Astrocyte (in vitro differentiated cells and primary cell): ENCODE measurements at regions not wholly inside any gene's neighbourhood (a gene's known extent, or its start where the extent isn't known, plus 50 kb on each side); places are given as distances from the start of the nearest gene placed in this dataset.

Experiments
- EZH2 ChIP-seq: IDR thresholded peaks from 2 replicates; pipeline ENCODE4 v1.6.1; 2012; ENCODE audit warnings: mild to moderate bottlenecking, low read length, inconsistent platforms; ENCODE audit not compliant: insufficient read depth
- TF ChIP-seq, protein P1 (sequence below): IDR thresholded peaks from 2 replicates; pipeline ENCODE4 v1.5.1; 2011; ENCODE audit warnings: low read depth, mild to moderate bottlenecking, inconsistent platforms, low read length, moderate library complexity; ENCODE audit not compliant: insufficient read depth

DNA sequence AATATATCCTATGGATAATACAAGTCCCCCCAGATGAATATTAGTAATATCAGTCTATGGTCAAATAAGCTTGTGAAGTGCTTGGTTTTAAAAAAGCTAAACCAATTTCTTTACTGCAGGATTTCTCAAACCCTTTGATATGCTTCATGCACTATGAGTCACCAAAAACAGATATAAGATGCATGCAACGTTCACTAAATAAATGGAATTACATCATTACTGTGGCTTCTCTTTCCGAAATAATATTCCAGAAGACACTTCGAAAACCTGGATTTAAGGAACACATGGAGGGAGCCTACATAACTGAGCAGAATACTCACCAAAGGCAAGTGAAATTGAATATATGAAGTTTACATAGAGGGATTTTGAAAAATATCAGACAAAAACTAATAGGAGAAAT, 126.3 kb upstream of the ABI3BP start:
- TF ChIP-seq, protein P1, sequence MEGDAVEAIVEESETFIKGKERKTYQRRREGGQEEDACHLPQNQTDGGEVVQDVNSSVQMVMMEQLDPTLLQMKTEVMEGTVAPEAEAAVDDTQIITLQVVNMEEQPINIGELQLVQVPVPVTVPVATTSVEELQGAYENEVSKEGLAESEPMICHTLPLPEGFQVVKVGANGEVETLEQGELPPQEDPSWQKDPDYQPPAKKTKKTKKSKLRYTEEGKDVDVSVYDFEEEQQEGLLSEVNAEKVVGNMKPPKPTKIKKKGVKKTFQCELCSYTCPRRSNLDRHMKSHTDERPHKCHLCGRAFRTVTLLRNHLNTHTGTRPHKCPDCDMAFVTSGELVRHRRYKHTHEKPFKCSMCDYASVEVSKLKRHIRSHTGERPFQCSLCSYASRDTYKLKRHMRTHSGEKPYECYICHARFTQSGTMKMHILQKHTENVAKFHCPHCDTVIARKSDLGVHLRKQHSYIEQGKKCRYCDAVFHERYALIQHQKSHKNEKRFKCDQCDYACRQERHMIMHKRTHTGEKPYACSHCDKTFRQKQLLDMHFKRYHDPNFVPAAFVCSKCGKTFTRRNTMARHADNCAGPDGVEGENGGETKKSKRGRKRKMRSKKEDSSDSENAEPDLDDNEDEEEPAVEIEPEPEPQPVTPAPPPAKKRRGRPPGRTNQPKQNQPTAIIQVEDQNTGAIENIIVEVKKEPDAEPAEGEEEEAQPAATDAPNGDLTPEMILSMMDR = no peak
- TF ChIP-seq EZH2 = no peak
